RWPE2 (cell line): ENCODE measurements at regions not wholly inside any gene's neighbourhood (a gene's known extent, or its start where the extent isn't known, plus 50 kb on each side); places are given as distances from the start of the nearest gene placed in this dataset.

ENCODE experiments used
- ATAC-seq: fragments of 200-7000 bp; cut with Tn5 transposase; 3 replicates; pipeline ENCODE4 v1.9.1; 2021; ENCODE audit warnings: low read depth
- DNase-seq: peaks from one replicate; pipeline ENCODE4 v3.0.0-alpha.2; 2020; ENCODE audit warnings: low spot score
- H3K27ac ChIP-seq: fragments of 450-650 bp; 2 replicates; pipeline ENCODE4 v1.5.1; 2017; ENCODE audit warnings: mild to moderate bottlenecking; ENCODE audit not compliant: poor library complexity, severe bottlenecking
- H3K27me3 ChIP-seq: fragments of 250-450 bp; sonication (Bioruptor Pico); 2 replicates; pipeline ENCODE4 v1.5.1; 2021; ENCODE audit warnings: mild to moderate bottlenecking, moderate library complexity; ENCODE audit not compliant: insufficient read depth, poor library complexity, severe bottlenecking
- H3K36me3 ChIP-seq: fragments of 250-450 bp; sonication (Bioruptor Pico); 2 replicates; pipeline ENCODE4 v1.5.1; 2020; ENCODE audit warnings: low read depth, mild to moderate bottlenecking, moderate library complexity
- H3K4me1 ChIP-seq: fragments of 250-450 bp; sonication (Bioruptor Pico); 2 replicates; pipeline ENCODE4 v1.5.1; 2021; ENCODE audit warnings: mild to moderate bottlenecking, moderate library complexity; ENCODE audit not compliant: insufficient read depth, poor library complexity, severe bottlenecking
- H3K4me3 ChIP-seq: fragments of 250-450 bp; sonication (Bioruptor Pico); 2 replicates; pipeline ENCODE4 v1.5.1; 2021; ENCODE audit warnings: mild to moderate bottlenecking, moderate library complexity; ENCODE audit not compliant: severe bottlenecking
- H3K9me3 ChIP-seq: fragments of 250-450 bp; sonication (Bioruptor Pico); 2 replicates; pipeline ENCODE4 v1.5.1; 2021; ENCODE audit warnings: mild to moderate bottlenecking, moderate library complexity; ENCODE audit not compliant: severe bottlenecking
- CTCF ChIP-seq: fragments of 450-650 bp; IDR thresholded peaks from one replicate; pipeline ENCODE4 v1.5.1; 2017; ENCODE audit warnings: mild to moderate bottlenecking, moderate library complexity; ENCODE audit not compliant: poor library complexity, severe bottlenecking

DNA sequence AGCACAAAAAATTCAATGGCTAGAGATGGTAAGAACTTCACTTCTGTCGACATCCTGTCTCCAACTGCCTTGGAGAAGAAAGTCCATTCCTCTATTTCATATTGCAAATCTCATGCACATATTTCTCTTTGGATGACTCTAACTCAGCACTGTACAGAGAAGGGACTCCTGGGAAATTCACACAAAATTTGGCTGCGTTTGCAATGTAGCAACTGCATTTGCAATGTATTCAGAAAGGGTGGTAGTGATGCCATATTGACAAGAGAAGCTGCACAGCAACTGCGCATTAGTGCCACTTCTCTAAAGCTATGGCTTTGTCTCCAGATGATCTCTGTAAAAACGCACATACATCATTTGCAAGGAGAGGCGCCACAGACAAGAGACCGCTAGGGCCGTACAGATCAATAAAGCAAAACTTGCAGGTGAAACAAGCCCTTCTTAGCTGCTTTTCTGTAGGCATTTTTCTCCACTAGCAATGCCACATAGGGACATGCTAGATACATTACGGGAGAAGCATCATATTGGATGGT lies 389.5 kb downstream of the TCERG1L start:
- Histone ChIP-seq H3K36me3 (no peaks in the 10 kb centered on the region), H3K4me3 (no peak overlapping the region), H3K4me1 (no peaks in the 10 kb centered on the region), H3K9me3 (no peaks in the 10 kb centered on the region), H3K27me3 (no peaks in the 10 kb centered on the region), H3K27ac (no peak overlapping the region)
- no peak for TF ChIP-seq CTCF
- DNase-seq (no peak), ATAC-seq (no peak)

DNA sequence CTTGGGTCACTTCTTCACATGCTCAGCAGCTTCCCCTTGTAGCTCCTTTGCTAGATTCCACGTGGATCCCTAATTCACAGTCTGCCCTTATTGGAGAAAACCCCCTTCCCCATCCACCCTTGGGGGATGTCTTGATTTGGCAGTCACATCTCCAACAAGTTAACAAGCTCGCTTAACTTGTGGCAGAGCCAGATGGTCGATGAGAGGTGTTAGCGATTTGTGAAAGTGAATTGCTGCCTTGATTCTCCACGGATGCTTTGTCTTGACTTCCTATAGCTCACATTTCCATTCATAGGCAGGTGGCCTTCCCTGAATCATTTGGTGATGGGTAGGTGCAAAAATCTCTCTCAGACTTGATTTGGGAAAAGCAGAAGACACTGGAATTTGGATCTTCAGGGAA lies 387.9 kb downstream of the TCERG1L start:
- H3K9me3 ChIP-seq, result no peaks in the 10 kb centered on the region
- no peak overlapping the region for H3K4me3 ChIP-seq
- H3K36me3 ChIP-seq, result no peaks in the 10 kb centered on the region
- no peaks in the 10 kb centered on the region for H3K4me1 ChIP-seq
- no peaks in the 10 kb centered on the region for H3K27me3 ChIP-seq
- no peak overlapping the region for H3K27ac ChIP-seq
- no peak for ATAC-seq
- TF ChIP-seq CTCF, result no peak
- no peak for DNase-seq

- H3K9me3 ChIP-seq, result no peaks in the 10 kb centered on the region
- DNase-seq, result no peak
- ATAC-seq, result no peak
These were observed 387.2 kb downstream of the TCERG1L start for GRCh38 chr10:130924138-130924819.

DNA sequence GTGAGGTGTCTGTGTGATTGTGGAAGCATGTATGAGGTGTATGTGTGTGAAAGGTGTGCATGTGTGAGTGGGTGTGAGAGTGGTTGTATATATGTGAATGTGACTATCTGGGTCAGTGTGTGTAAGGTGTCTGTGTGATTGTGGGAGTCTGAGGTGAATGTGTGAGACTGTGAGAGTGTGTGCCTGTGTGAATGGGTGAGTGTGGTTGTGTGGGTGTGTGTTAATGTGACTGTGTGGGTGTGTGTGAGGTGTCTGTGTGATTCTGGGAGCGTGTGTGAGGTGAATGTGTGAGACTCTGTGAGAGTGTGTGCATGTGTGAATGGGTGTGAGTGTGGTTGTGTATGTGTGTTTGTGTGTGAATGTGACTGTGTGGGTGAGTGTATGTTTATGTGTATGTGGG lies 385.1 kb downstream of the TCERG1L start:
- Histone ChIP-seq H3K36me3 (no peaks in the 10 kb centered on the region), H3K27ac (no peak overlapping the region), H3K4me1 (no peaks in the 10 kb centered on the region), H3K4me3 (no peak overlapping the region), H3K9me3 (peaks cover 3% of the 10 kb centered on the region), H3K27me3 (no peaks in the 10 kb centered on the region)
- no peak for TF ChIP-seq CTCF
- no peak for ATAC-seq
- no peak for DNase-seq

More at GRCh38 chr10:130924138-130924819, 387.2 kb downstream of the TCERG1L start:
- Histone ChIP-seq H3K36me3 (no peaks in the 10 kb centered on the region), H3K4me3 (no peak overlapping the region), H3K27me3 (no peaks in the 10 kb centered on the region), H3K4me1 (no peaks in the 10 kb centered on the region), H3K27ac (no peak overlapping the region)
- TF ChIP-seq CTCF, result no peak

DNA sequence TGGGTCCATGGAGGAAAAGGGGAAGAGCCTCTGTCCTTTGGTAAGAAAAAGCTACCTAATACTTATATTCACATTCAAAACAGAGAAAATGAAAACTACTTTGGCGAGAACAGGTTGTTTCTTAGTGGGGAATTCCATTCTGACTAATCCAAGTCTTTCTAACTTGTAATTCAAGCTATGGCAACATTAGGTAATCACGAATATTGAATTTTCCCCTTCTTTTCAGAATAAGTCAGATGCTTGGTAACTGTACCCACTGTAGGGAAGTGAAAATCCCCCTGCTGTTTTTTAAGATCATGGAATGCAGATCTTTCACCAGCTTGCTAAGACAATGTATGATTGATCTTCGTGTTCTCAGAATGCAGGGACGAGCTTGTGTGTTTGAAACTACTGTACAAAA lies 384.4 kb downstream of the TCERG1L start:
- TF ChIP-seq CTCF, result no peak
- no peak overlapping the region for H3K27ac ChIP-seq
- DNase-seq (no peak), ATAC-seq (no peak)
- H3K36me3 ChIP-seq, result no peaks in the 10 kb centered on the region
- no peaks in the 10 kb centered on the region for H3K4me1 ChIP-seq
- H3K4me3 ChIP-seq, result no peak overlapping the region
- H3K27me3 ChIP-seq, result no peaks in the 10 kb centered on the region
- peaks cover 3% of the 10 kb centered on the region for H3K9me3 ChIP-seq
